Liver (tissue), 8 donors: ENCODE measurements at regions not wholly inside any gene's neighbourhood (a gene's known extent, or its start where the extent isn't known, plus 50 kb on each side); places are given as distances from the start of the nearest gene placed in this dataset.

Experiments used
- DNase-seq: peaks from one replicate; pipeline ENCODE4 v3.0.0-alpha.2; 2017; ENCODE audit warnings: low spot score
- H3K27ac ChIP-seq, 2 donors: one replicate each; pipeline ENCODE4 v1.7.0; 2013; ENCODE audit warnings: inconsistent platforms in 2 of 2, low read length in 2 of 2, control low read depth in 1 of 2, low read depth in 1 of 2, mild to moderate bottlenecking in 1 of 2
- H3K27me3 ChIP-seq, 4 donors: one replicate each; pipeline versions ENCODE4 v1.6.1 to v1.7.0; 2013; ENCODE audit warnings: low read length in 3 of 4, inconsistent platforms in 1 of 4, mild to moderate bottlenecking in 1 of 4, moderate library complexity in 1 of 4; ENCODE audit not compliant: control insufficient read depth in 4 of 4, insufficient read depth in 4 of 4
- H3K36me3 ChIP-seq, 4 donors: one replicate each; pipeline versions ENCODE4 v1.6.1 to v1.7.0; 2013; ENCODE audit warnings: low read length in 3 of 4, mild to moderate bottlenecking in 3 of 4, low read depth in 1 of 4, moderate library complexity in 1 of 4; ENCODE audit not compliant: control insufficient read depth in 4 of 4, insufficient read depth in 3 of 4
- H3K4me1 ChIP-seq, 4 donors: one replicate each; pipeline versions ENCODE4 v1.6.1 to v1.7.0; 2013; ENCODE audit warnings: low read length in 3 of 4, mild to moderate bottlenecking in 3 of 4, moderate library complexity in 1 of 4; ENCODE audit not compliant: control insufficient read depth in 4 of 4, insufficient read depth in 4 of 4
- H3K4me3 ChIP-seq, 3 donors: one replicate each; pipeline versions ENCODE4 v1.6.1 to v1.7.0; 2013; ENCODE audit warnings: low read length in 3 of 3, control low read depth in 1 of 3, low read depth in 1 of 3, mild to moderate bottlenecking in 1 of 3
- H3K9ac ChIP-seq, 2 donors: one replicate each; pipeline ENCODE4 v1.7.0; 2013; ENCODE audit warnings: low read length in 2 of 2, mild to moderate bottlenecking in 2 of 2, moderate library complexity in 2 of 2, control low read depth in 1 of 2, low read depth in 1 of 2
- H3K9me3 ChIP-seq, 4 donors: one replicate each; pipeline versions ENCODE4 v1.6.1 to v1.7.0; 2013; ENCODE audit warnings: low read length in 3 of 4; ENCODE audit not compliant: control insufficient read depth in 4 of 4
- ATF3 ChIP-seq: IDR thresholded peaks from 2 replicates; pipeline ENCODE4 v1.6.1; 2016; ENCODE audit warnings: antibody characterized with exemption
- CTCF ChIP-seq: fragments of 150-350 bp; IDR thresholded peaks from 2 replicates; pipeline ENCODE4 v1.5.1; 2017; ENCODE audit warnings: improper control_type of control experiment, low read depth, low read length; ENCODE audit not compliant: missing input control
- FOXA1 ChIP-seq: IDR thresholded peaks from 2 replicates; pipeline ENCODE4 v1.6.1; 2016; ENCODE audit warnings: antibody characterized with exemption
- FOXA2 ChIP-seq: IDR thresholded peaks from 2 replicates; pipeline ENCODE4 v1.6.1; 2016; ENCODE audit warnings: antibody characterized with exemption
- HNF4A ChIP-seq, 2 donors: conservative IDR thresholded peaks; 2 replicates each; pipeline ENCODE4 v1.6.1; 2016; ENCODE audit warnings: antibody characterized with exemption in 2 of 2, mild to moderate bottlenecking in 2 of 2
- HNF4G ChIP-seq: IDR thresholded peaks from 2 replicates; pipeline ENCODE4 v1.6.1; 2016; ENCODE audit warnings: antibody characterized with exemption
- JUND ChIP-seq, 2 donors: IDR thresholded peaks; 2 replicates each; pipeline ENCODE4 v1.6.1; 2016; ENCODE audit warnings: antibody characterized with exemption in 2 of 2
- MAX ChIP-seq: IDR thresholded peaks from 2 replicates; pipeline ENCODE4 v1.6.1; 2016; ENCODE audit warnings: antibody characterized with exemption
- NR2F2 ChIP-seq: IDR thresholded peaks from 2 replicates; pipeline ENCODE4 v1.6.1; 2016; ENCODE audit warnings: antibody characterized with exemption
- RAD21 ChIP-seq, 2 donors: IDR thresholded peaks; 2 replicates each; pipeline ENCODE4 v1.6.1; 2016; ENCODE audit warnings: antibody characterized with exemption in 2 of 2, mild to moderate bottlenecking in 2 of 2
- REST ChIP-seq: IDR thresholded peaks from 2 replicates; pipeline ENCODE4 v1.6.1; 2016; ENCODE audit warnings: antibody characterized with exemption, mild to moderate bottlenecking
- RXRA ChIP-seq, 2 donors: IDR thresholded peaks; 2 replicates each; pipeline ENCODE4 v1.6.1; 2017 to 2018; ENCODE audit warnings: antibody characterized with exemption in 2 of 2, mild to moderate bottlenecking in 1 of 2
- SP1 ChIP-seq: IDR thresholded peaks from 2 replicates; pipeline ENCODE4 v1.6.1; 2018; ENCODE audit warnings: antibody characterized with exemption, mild to moderate bottlenecking
- TAF1 ChIP-seq: conservative IDR thresholded peaks from 2 replicates; pipeline ENCODE4 v1.6.1; 2016; ENCODE audit warnings: antibody characterized with exemption, mild to moderate bottlenecking
- YY1 ChIP-seq: IDR thresholded peaks from 2 replicates; pipeline ENCODE4 v1.6.1; 2016; ENCODE audit warnings: antibody characterized with exemption, mild to moderate bottlenecking
- ZBTB33 ChIP-seq: IDR thresholded peaks from 2 replicates; pipeline ENCODE4 v1.6.1; 2016; ENCODE audit warnings: antibody characterized with exemption
- WGBS: extraction: QIAGEN DNeasy Blood & Tissue Kit; methylation state at CpG from one replicate; pipeline ENCODE4 v1.1.7; 2013; 5-methylcytosine and 5-hydroxymethylcytosine counted together
- donor health status: healthy.
- donor health status: healthy.
- donor health status: healthy.
- donor health status: healthy.
- donor health status: healthy.

- 48% methylated on average over 4 of the region's 4 CpGs for WGBS
- TF ChIP-seq TAF1 = no peak
- no peak for TF ChIP-seq CTCF
- H3K27ac ChIP-seq = no peak overlapping the region
Observed at GRCh38 chr6:156026486-156027247, 571.0 kb upstream of the NOX3 start.

GRCh38 chr6:156024339-156024738 lies 568.7 kb upstream of the NOX3 start:
- H3K9ac ChIP-seq = no peak overlapping the region
- no peak for DNase-seq
- H3K27me3 ChIP-seq = no peaks in the 10 kb centered on the region
- no peaks in the 10 kb centered on the region for H3K36me3 ChIP-seq
- no peak for TF ChIP-seq FOXA2
- no peak for TF ChIP-seq RXRA (IDR thresholded peaks at IDR 0.05)
- no peak for TF ChIP-seq RAD21 (IDR thresholded peaks at IDR 0.05)
- no peak for TF ChIP-seq HNF4A (conservative IDR thresholded peaks at IDR 0.05)
- no peak for TF ChIP-seq ATF3
- H3K4me1 ChIP-seq = no peaks in the 10 kb centered on the region
- H3K27ac ChIP-seq = no peak overlapping the region
- H3K4me3 ChIP-seq = no peak overlapping the region
- WGBS = 85% methylated on average over 5 of the region's 5 CpGs
- peaks cover 0 to 8% (median 5%) of the 10 kb centered on the region in 4 donors for H3K9me3 ChIP-seq

More at GRCh38 chr6:156026486-156027247, 571.0 kb upstream of the NOX3 start:
- Histone ChIP-seq H3K36me3 (no peaks in the 10 kb centered on the region), H3K4me3 (no peak overlapping the region), H3K27me3 (no peaks in the 10 kb centered on the region), H3K4me1 (no peaks in the 10 kb centered on the region), H3K9ac (no peak overlapping the region), H3K9me3 (peaks cover 0 to 8% (median 5%) of the 10 kb centered on the region in 4 donors)
- no peak for DNase-seq

- TF ChIP-seq JUND (IDR thresholded peaks at IDR 0.05) = no peak
- TF ChIP-seq HNF4G = no peak
- TF ChIP-seq HNF4A (conservative IDR thresholded peaks at IDR 0.05) = no peak
- TF ChIP-seq SP1 = no peak
- no peak for TF ChIP-seq RAD21 (IDR thresholded peaks at IDR 0.05)
- no peak for TF ChIP-seq ZBTB33
- no peak for TF ChIP-seq ATF3
- TF ChIP-seq MAX = no peak
- no peak for TF ChIP-seq RXRA (IDR thresholded peaks at IDR 0.05)
- no peak for TF ChIP-seq NR2F2
- no peak for TF ChIP-seq REST
- no peak for TF ChIP-seq TAF1
- TF ChIP-seq FOXA2 = no peak
- no peak for TF ChIP-seq YY1
- no peak for TF ChIP-seq FOXA1
- H3K4me1 ChIP-seq = no peaks in the 10 kb centered on the region
- no peaks in the 10 kb centered on the region for H3K27me3 ChIP-seq
- H3K9me3 ChIP-seq = peaks cover 0 to 8% (median 5%) of the 10 kb centered on the region in 4 donors
- H3K4me3 ChIP-seq = no peak overlapping the region
- 86% methylated on average over 6 of the region's 6 CpGs for WGBS
- H3K36me3 ChIP-seq = no peaks in the 10 kb centered on the region
- H3K27ac ChIP-seq = no peak overlapping the region
- no peak overlapping the region for H3K9ac ChIP-seq
- DNase-seq = no peak
Observed at GRCh38 chr6:156021746-156022396, 566.2 kb upstream of the NOX3 start.
